ENCODE measurements at regions not wholly inside any gene's neighbourhood (a gene's known extent, or its start where the extent isn't known, plus 50 kb on each side); places are given as distances from the start of the nearest gene placed in this dataset.
"Not testable (repeated sequence)": the region's sequence is repeated elsewhere in the genome, so short reads cannot be mapped to it uniquely, and the experiment has no call there.

- DNase-seq: no peak
- no peaks in the 10 kb centered on the region for H3K4me1 ChIP-seq (ENCODE audit: low read length)
- no peak overlapping the region for H3K4me2 ChIP-seq (ENCODE audit: low read depth, low read length, poor library complexity, severe bottlenecking)
- H3K79me2 ChIP-seq (ENCODE audit: low read length): no peaks in the 10 kb centered on the region
- H3K9ac ChIP-seq (ENCODE audit: low read length): no peak overlapping the region
- no peaks in the 10 kb centered on the region for H3K9me2 ChIP-seq (replicated peaks; ENCODE audit: insufficient read depth, low read length)
- H3K27me3 ChIP-seq (ENCODE audit: low read length): no peaks in the 10 kb centered on the region
- H3K9me3 ChIP-seq (ENCODE audit: low read length): peaks cover 17% of the 10 kb centered on the region
- no peaks in the 10 kb centered on the region for H3K36me3 ChIP-seq (ENCODE audit: insufficient read depth, low read length)
- H3K27ac ChIP-seq (ENCODE audit: low read length): no peak overlapping the region
- H3K4me3 ChIP-seq (ENCODE audit: low read length): no peak overlapping the region
- no peak overlapping the region for H2AFZ ChIP-seq (ENCODE audit: low read length)
- no peaks in the 10 kb centered on the region for H4K20me1 ChIP-seq (ENCODE audit: insufficient read depth, low read depth, low read length)
Measured at GRCh38 chr19:57028804-57029525, 90.8 kb upstream of the USP29 start.

- no peak for DNase-seq
- Histone ChIP-seq H3K27me3 (ENCODE audit: low read length) (no peaks in the 10 kb centered on the region), H3K9ac (ENCODE audit: low read length) (no peak overlapping the region), H3K79me2 (ENCODE audit: low read length) (no peaks in the 10 kb centered on the region), H3K36me3 (ENCODE audit: insufficient read depth, low read length) (no peaks in the 10 kb centered on the region), H3K4me1 (ENCODE audit: low read length) (no peaks in the 10 kb centered on the region), H3K9me3 (ENCODE audit: low read length) (peaks cover 17% of the 10 kb centered on the region), H2AFZ (ENCODE audit: low read length) (no peak overlapping the region), H3K27ac (ENCODE audit: low read length) (no peak overlapping the region), H3K4me3 (ENCODE audit: low read length) (no peak overlapping the region), H3K4me2 (ENCODE audit: low read depth, low read length, poor library complexity, severe bottlenecking) (no peak overlapping the region), H3K9me2 (replicated peaks; ENCODE audit: insufficient read depth, low read length) (no peaks in the 10 kb centered on the region), H4K20me1 (ENCODE audit: insufficient read depth, low read depth, low read length) (no peaks in the 10 kb centered on the region)
Measured at GRCh38 chr19:57031106-57031505, 88.7 kb upstream of the USP29 start.

- Histone ChIP-seq H3K79me2 (ENCODE audit: low read length) (no peaks in the 10 kb centered on the region), H3K27ac (ENCODE audit: low read length) (no peak overlapping the region), H3K9me2 (replicated peaks; ENCODE audit: insufficient read depth, low read length) (no peaks in the 10 kb centered on the region), H2AFZ (ENCODE audit: low read length) (no peak overlapping the region), H3K4me2 (ENCODE audit: low read depth, low read length, poor library complexity, severe bottlenecking) (no peak overlapping the region), H3K4me3 (ENCODE audit: low read length) (no peak overlapping the region), H3K9me3 (ENCODE audit: low read length) (peaks cover 6% of the 10 kb centered on the region; the same call in 1 of the 2 replicates), H3K36me3 (ENCODE audit: insufficient read depth, low read length) (no peaks in the 10 kb centered on the region), H3K4me1 (ENCODE audit: low read length) (no peaks in the 10 kb centered on the region), H3K27me3 (ENCODE audit: low read length) (no peaks in the 10 kb centered on the region), H3K9ac (ENCODE audit: low read length) (no peak overlapping the region), H4K20me1 (ENCODE audit: insufficient read depth, low read depth, low read length) (no peaks in the 10 kb centered on the region)
- DNase-seq: no peak
Measured at GRCh38 chr19:57033576-57033975, 86.2 kb upstream of the USP29 start.

GRCh38 chr19:57034544-57034943 lies 85.2 kb upstream of the USP29 start:
- Histone ChIP-seq H2AFZ (ENCODE audit: low read length) (no peak overlapping the region), H3K4me3 (ENCODE audit: low read length) (no peak overlapping the region), H3K27me3 (ENCODE audit: low read length) (no peaks in the 10 kb centered on the region), H3K9me3 (ENCODE audit: low read length) (peaks cover 6% of the 10 kb centered on the region; the same call in 1 of the 2 replicates), H3K4me1 (ENCODE audit: low read length) (no peaks in the 10 kb centered on the region), H3K79me2 (ENCODE audit: low read length) (no peaks in the 10 kb centered on the region), H3K27ac (ENCODE audit: low read length) (no peak overlapping the region), H3K36me3 (ENCODE audit: insufficient read depth, low read length) (no peaks in the 10 kb centered on the region), H3K4me2 (ENCODE audit: low read depth, low read length, poor library complexity, severe bottlenecking) (no peak overlapping the region), H3K9ac (ENCODE audit: low read length) (no peak overlapping the region), H4K20me1 (ENCODE audit: insufficient read depth, low read depth, low read length) (no peaks in the 10 kb centered on the region), H3K9me2 (replicated peaks; ENCODE audit: insufficient read depth, low read length) (no peaks in the 10 kb centered on the region)
- DNase-seq: no peak

- not testable (repeated sequence) for H3K4me2 ChIP-seq (ENCODE audit: low read depth, low read length, poor library complexity, severe bottlenecking); H3K9me3 ChIP-seq (ENCODE audit: low read length); H2AFZ ChIP-seq (ENCODE audit: low read length); H3K9ac ChIP-seq (ENCODE audit: low read length); H3K36me3 ChIP-seq (ENCODE audit: insufficient read depth, low read length); H4K20me1 ChIP-seq (ENCODE audit: insufficient read depth, low read depth, low read length); H3K9me2 ChIP-seq (replicated peaks; ENCODE audit: insufficient read depth, low read length); H3K27ac ChIP-seq (ENCODE audit: low read length); H3K27me3 ChIP-seq (ENCODE audit: low read length); H3K79me2 ChIP-seq (ENCODE audit: low read length); H3K4me3 ChIP-seq (ENCODE audit: low read length); H3K4me1 ChIP-seq (ENCODE audit: low read length); DNase-seq
Measured at GRCh38 chr19:57035740-57036139, 84.0 kb upstream of the USP29 start.

GRCh38 chr19:57037556-57037955 lies 82.2 kb upstream of the USP29 start:
- Histone ChIP-seq H3K4me1 (ENCODE audit: low read length) (no peaks in the 10 kb centered on the region), H3K27me3 (ENCODE audit: low read length) (no peaks in the 10 kb centered on the region), H3K27ac (ENCODE audit: low read length) (no peak overlapping the region), H2AFZ (ENCODE audit: low read length) (no peak overlapping the region), H3K36me3 (ENCODE audit: insufficient read depth, low read length) (no peaks in the 10 kb centered on the region), H3K4me2 (ENCODE audit: low read depth, low read length, poor library complexity, severe bottlenecking) (no peak overlapping the region), H3K9ac (ENCODE audit: low read length) (no peak overlapping the region), H3K9me3 (ENCODE audit: low read length) (peaks cover 5% of the 10 kb centered on the region), H3K9me2 (replicated peaks; ENCODE audit: insufficient read depth, low read length) (no peaks in the 10 kb centered on the region), H4K20me1 (ENCODE audit: insufficient read depth, low read depth, low read length) (no peaks in the 10 kb centered on the region), H3K79me2 (ENCODE audit: low read length) (no peaks in the 10 kb centered on the region), H3K4me3 (ENCODE audit: low read length) (no peak overlapping the region)
- DNase-seq: no peak

- no peak overlapping the region for H3K9ac ChIP-seq (ENCODE audit: low read length)
- H2AFZ ChIP-seq (ENCODE audit: low read length): no peak overlapping the region
- no peak overlapping the region for H3K4me2 ChIP-seq (ENCODE audit: low read depth, low read length, poor library complexity, severe bottlenecking)
- no peaks in the 10 kb centered on the region; the same call in 1 of the 2 replicates for H3K9me3 ChIP-seq (ENCODE audit: low read length)
- H3K9me2 ChIP-seq (replicated peaks; ENCODE audit: insufficient read depth, low read length): no peaks in the 10 kb centered on the region
- no peak for DNase-seq
- H3K4me1 ChIP-seq (ENCODE audit: low read length): no peaks in the 10 kb centered on the region
- H3K4me3 ChIP-seq (ENCODE audit: low read length): no peak overlapping the region
- no peaks in the 10 kb centered on the region for H3K27me3 ChIP-seq (ENCODE audit: low read length)
- H3K36me3 ChIP-seq (ENCODE audit: insufficient read depth, low read length): no peaks in the 10 kb centered on the region
- H3K27ac ChIP-seq (ENCODE audit: low read length): no peak overlapping the region
- no peaks in the 10 kb centered on the region for H3K79me2 ChIP-seq (ENCODE audit: low read length)
- H4K20me1 ChIP-seq (ENCODE audit: insufficient read depth, low read depth, low read length): no peaks in the 10 kb centered on the region
Measured at GRCh38 chr19:57047743-57048142, 72.0 kb upstream of the USP29 start.

- DNase-seq: no peak
- Histone ChIP-seq H3K9ac (ENCODE audit: low read length) (no peak overlapping the region), H4K20me1 (ENCODE audit: insufficient read depth, low read depth, low read length) (no peaks in the 10 kb centered on the region), H3K9me2 (replicated peaks; ENCODE audit: insufficient read depth, low read length) (no peaks in the 10 kb centered on the region), H3K27ac (ENCODE audit: low read length) (no peak overlapping the region), H3K4me1 (ENCODE audit: low read length) (no peaks in the 10 kb centered on the region), H3K36me3 (ENCODE audit: insufficient read depth, low read length) (no peaks in the 10 kb centered on the region), H3K9me3 (ENCODE audit: low read length) (no peaks in the 10 kb centered on the region; the same call in 1 of the 2 replicates), H3K27me3 (ENCODE audit: low read length) (no peaks in the 10 kb centered on the region), H3K4me2 (ENCODE audit: low read depth, low read length, poor library complexity, severe bottlenecking) (no peak overlapping the region), H2AFZ (ENCODE audit: low read length) (no peak overlapping the region), H3K4me3 (ENCODE audit: low read length) (no peak overlapping the region), H3K79me2 (ENCODE audit: low read length) (no peaks in the 10 kb centered on the region)
Measured at GRCh38 chr19:57050863-57051262, 68.9 kb upstream of the USP29 start.
